Keratinocyte (primary cell): ENCODE measurements at regions not wholly inside any gene's neighbourhood (a gene's known extent, or its start where the extent isn't known, plus 50 kb on each side); places are given as distances from the start of the nearest gene placed in this dataset.

Source experiments
- DNase-seq: peaks from one replicate; pipeline ENCODE4 v3.0.0-alpha.2; 2011; ENCODE audit warnings: low read depth, missing footprints, low spot score
- FAIRE-seq: peaks from 2 replicates; lab custom pipeline; 2011; peaks lifted over from hg19 to GRCh38; lab: Jason Lieb, UNC
- H2AFZ ChIP-seq: 2 replicates; pipeline ENCODE4 v1.6.0; 2012; ENCODE audit warnings: low read length, control low read depth, inconsistent platforms; ENCODE audit not compliant: control insufficient read depth
- H3K27ac ChIP-seq: 2 replicates; pipeline ENCODE4 v1.5.1; 2011; ENCODE audit warnings: low read length; ENCODE audit not compliant: control insufficient read depth, insufficient read depth
- H3K27me3 ChIP-seq: 3 replicates; pipeline ENCODE4 v1.6.0; 2011; ENCODE audit warnings: low read length; ENCODE audit not compliant: control insufficient read depth, insufficient read depth; ENCODE audit errors: extremely low read depth
- H3K36me3 ChIP-seq, 2 experiments: 2 replicates in 1 of 2; 3 replicates in 1 of 2; pipeline ENCODE4 v1.5.1; 2011; ENCODE audit warnings: low read length in 2 of 2, mild to moderate bottlenecking in 1 of 2; ENCODE audit not compliant: control insufficient read depth in 2 of 2, insufficient read depth in 2 of 2; ENCODE audit errors: extremely low read depth in 1 of 2
- H3K4me1 ChIP-seq: 3 replicates; pipeline ENCODE4 v1.5.1; 2011; ENCODE audit warnings: low read length; ENCODE audit not compliant: control insufficient read depth, insufficient read depth; ENCODE audit errors: extremely low read depth
- H3K4me2 ChIP-seq: 3 replicates; pipeline ENCODE4 v1.6.0; 2011; ENCODE audit warnings: low read depth, low read length; ENCODE audit not compliant: control insufficient read depth, insufficient read depth; ENCODE audit errors: extremely low read depth
- H3K4me3 ChIP-seq, 3 experiments: fragments of 200-600 bp in 1 of 3; sonication (generic) in 1 of 3; 2 replicates in 2 of 3; 3 replicates in 1 of 3; pipeline ENCODE4 v1.5.1; 2011 to 2016; ENCODE audit warnings: low read length in 3 of 3, mild to moderate bottlenecking in 3 of 3, control low read depth in 2 of 3, inconsistent platforms in 1 of 3, low read depth in 1 of 3, mixed read lengths in 1 of 3, mixed run types in 1 of 3, moderate library complexity in 1 of 3; ENCODE audit not compliant: control insufficient read depth in 2 of 3, insufficient read depth in 2 of 3; ENCODE audit errors: extremely low read depth in 1 of 3
- H3K79me2 ChIP-seq: 2 replicates; pipeline ENCODE4 v1.6.0; 2012; ENCODE audit warnings: low read length; ENCODE audit not compliant: control insufficient read depth, insufficient read depth
- H3K9ac ChIP-seq: 3 replicates; pipeline ENCODE4 v1.6.0; 2011; ENCODE audit warnings: low read length; ENCODE audit not compliant: control insufficient read depth, insufficient read depth; ENCODE audit errors: extremely low read depth
- H3K9me1 ChIP-seq: 3 replicates; pipeline ENCODE4 v1.6.0; 2011; ENCODE audit warnings: low read length; ENCODE audit not compliant: control insufficient read depth, insufficient read depth; ENCODE audit errors: extremely low read depth
- H3K9me3 ChIP-seq: 2 replicates; pipeline ENCODE4 v1.5.1; 2012; ENCODE audit warnings: low read depth, low read length; ENCODE audit not compliant: control insufficient read depth
- H4K20me1 ChIP-seq: 3 replicates; pipeline ENCODE4 v1.6.0; 2011; ENCODE audit warnings: low read length; ENCODE audit not compliant: control insufficient read depth, insufficient read depth; ENCODE audit errors: extremely low read depth
- EZH2 ChIP-seq: IDR thresholded peaks from one replicate; pipeline ENCODE4 v1.6.1; 2012; ENCODE audit warnings: inconsistent platforms, mild to moderate bottlenecking, low read length, moderate library complexity
- dilution Hi-C: fragments of 300-500 bp; cut with MboI; formaldehyde crosslinking; loops from one replicate; pipeline ENCODE4 v1.7.0; 2020; ENCODE audit warnings: low sequenced_read_pairs; ENCODE audit not compliant: extremely low pct_ligation_motif_present
- TF ChIP-seq, protein P1 (sequence below), 3 experiments: IDR thresholded peaks in 1 of 3; conservative IDR thresholded peaks in 1 of 3; optimal IDR thresholded peaks in 1 of 3; 2 replicates in 2 of 3; 3 replicates in 1 of 3; pipeline versions ENCODE3 to v1.5.1; 2011; ENCODE audit warnings: low read length in 3 of 3, mild to moderate bottlenecking in 3 of 3, moderate library complexity in 2 of 3, control low read depth in 1 of 3, inconsistent platforms in 1 of 3; ENCODE audit not compliant: insufficient read depth in 2 of 3; ENCODE audit errors: extremely low read depth in 1 of 3

DNA sequence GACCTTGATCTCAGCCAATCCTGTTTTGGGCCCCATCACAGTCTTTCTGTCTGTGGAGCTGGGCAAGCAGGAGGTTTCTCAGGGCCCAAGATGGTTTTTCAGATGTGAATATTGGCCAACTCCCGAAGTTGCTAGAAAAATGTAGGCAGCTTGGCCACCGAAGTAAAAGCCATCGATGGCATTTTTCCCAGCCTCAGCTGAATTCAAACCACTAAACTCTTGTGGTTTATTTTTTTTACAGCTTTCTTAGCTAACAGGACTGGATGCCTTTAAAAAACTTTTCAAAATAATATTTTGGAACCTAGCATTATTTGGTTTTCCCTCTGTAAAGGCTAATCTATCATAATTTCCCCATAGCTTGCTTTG lies 102.5 kb upstream of the ERCC6L2 start:
- Histone ChIP-seq H4K20me1 (no peaks in the 10 kb centered on the region), H3K79me2 (no peaks in the 10 kb centered on the region), H3K9me3 (no peaks in the 10 kb centered on the region), H3K9ac (no peak overlapping the region), H3K4me3 (no peak overlapping the region), H3K27ac (no peak overlapping the region), H3K27me3 (peaks cover 25% of the 10 kb centered on the region), H2AFZ (no peak overlapping the region), H3K4me1 (no peaks in the 10 kb centered on the region), H3K4me2 (no peak overlapping the region), H3K36me3 (no peaks in the 10 kb centered on the region), H3K9me1 (no peaks in the 10 kb centered on the region)
- FAIRE-seq = no peak
- dilution Hi-C loops = no loop called here
- DNase-seq = no peak
- no peak for TF ChIP-seq EZH2
- TF ChIP-seq, protein P1, sequence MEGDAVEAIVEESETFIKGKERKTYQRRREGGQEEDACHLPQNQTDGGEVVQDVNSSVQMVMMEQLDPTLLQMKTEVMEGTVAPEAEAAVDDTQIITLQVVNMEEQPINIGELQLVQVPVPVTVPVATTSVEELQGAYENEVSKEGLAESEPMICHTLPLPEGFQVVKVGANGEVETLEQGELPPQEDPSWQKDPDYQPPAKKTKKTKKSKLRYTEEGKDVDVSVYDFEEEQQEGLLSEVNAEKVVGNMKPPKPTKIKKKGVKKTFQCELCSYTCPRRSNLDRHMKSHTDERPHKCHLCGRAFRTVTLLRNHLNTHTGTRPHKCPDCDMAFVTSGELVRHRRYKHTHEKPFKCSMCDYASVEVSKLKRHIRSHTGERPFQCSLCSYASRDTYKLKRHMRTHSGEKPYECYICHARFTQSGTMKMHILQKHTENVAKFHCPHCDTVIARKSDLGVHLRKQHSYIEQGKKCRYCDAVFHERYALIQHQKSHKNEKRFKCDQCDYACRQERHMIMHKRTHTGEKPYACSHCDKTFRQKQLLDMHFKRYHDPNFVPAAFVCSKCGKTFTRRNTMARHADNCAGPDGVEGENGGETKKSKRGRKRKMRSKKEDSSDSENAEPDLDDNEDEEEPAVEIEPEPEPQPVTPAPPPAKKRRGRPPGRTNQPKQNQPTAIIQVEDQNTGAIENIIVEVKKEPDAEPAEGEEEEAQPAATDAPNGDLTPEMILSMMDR (optimal IDR thresholded peaks at IDR 0.05 in 1 of 3, IDR thresholded peaks at IDR 0.05 in 1 of 3, conservative IDR thresholded peaks at IDR 0.05 in 1 of 3; ENCODE audit: extremely low read depth in 1 of 3, insufficient read depth in 2 of 3, low read length in 3 of 3) = no peak

- Histone ChIP-seq H4K20me1 (no peaks in the 10 kb centered on the region), H3K27me3 (peaks cover 25% of the 10 kb centered on the region), H3K9me3 (no peaks in the 10 kb centered on the region), H3K27ac (no peak overlapping the region), H3K9ac (no peak overlapping the region), H3K4me1 (no peaks in the 10 kb centered on the region), H3K36me3 (no peaks in the 10 kb centered on the region), H3K79me2 (no peaks in the 10 kb centered on the region), H3K4me3 (no peak overlapping the region), H2AFZ (no peak overlapping the region), H3K9me1 (no peaks in the 10 kb centered on the region), H3K4me2 (no peak overlapping the region)
- FAIRE-seq = no peak
- DNase-seq = no peak
- dilution Hi-C loops = no loop called here
- TF ChIP-seq, protein P1 (optimal IDR thresholded peaks at IDR 0.05 in 1 of 3, IDR thresholded peaks at IDR 0.05 in 1 of 3, conservative IDR thresholded peaks at IDR 0.05 in 1 of 3; ENCODE audit: extremely low read depth in 1 of 3, insufficient read depth in 2 of 3, low read length in 3 of 3) = no peak
- no peak for TF ChIP-seq EZH2
These were observed 103.0 kb upstream of the ERCC6L2 start for GRCh38 chr9:95772320-95773052.
